SK-N-SH treated with all-trans-retinoic acid at 6 μM for 48 hours (cell line): ENCODE measurements at regions not wholly inside any gene's neighbourhood (a gene's known extent, or its start where the extent isn't known, plus 50 kb on each side); places are given as distances from the start of the nearest gene placed in this dataset.

Experiments used
- ARNTL ChIP-seq: fragments of 450-650 bp; formaldehyde crosslinking; IDR thresholded peaks from 2 replicates; pipeline ENCODE4 v1.5.0; 2020; ENCODE audit warnings: low read depth, mild to moderate bottlenecking, moderate library complexity, borderline replicate concordance
- ISL1 ChIP-seq: fragments of 250-450 bp; sonication (Bioruptor Pico); IDR thresholded peaks from 2 replicates; pipeline ENCODE4 v2.1.2; 2022; ENCODE audit warnings: mild to moderate bottlenecking, moderate library complexity

DNA sequence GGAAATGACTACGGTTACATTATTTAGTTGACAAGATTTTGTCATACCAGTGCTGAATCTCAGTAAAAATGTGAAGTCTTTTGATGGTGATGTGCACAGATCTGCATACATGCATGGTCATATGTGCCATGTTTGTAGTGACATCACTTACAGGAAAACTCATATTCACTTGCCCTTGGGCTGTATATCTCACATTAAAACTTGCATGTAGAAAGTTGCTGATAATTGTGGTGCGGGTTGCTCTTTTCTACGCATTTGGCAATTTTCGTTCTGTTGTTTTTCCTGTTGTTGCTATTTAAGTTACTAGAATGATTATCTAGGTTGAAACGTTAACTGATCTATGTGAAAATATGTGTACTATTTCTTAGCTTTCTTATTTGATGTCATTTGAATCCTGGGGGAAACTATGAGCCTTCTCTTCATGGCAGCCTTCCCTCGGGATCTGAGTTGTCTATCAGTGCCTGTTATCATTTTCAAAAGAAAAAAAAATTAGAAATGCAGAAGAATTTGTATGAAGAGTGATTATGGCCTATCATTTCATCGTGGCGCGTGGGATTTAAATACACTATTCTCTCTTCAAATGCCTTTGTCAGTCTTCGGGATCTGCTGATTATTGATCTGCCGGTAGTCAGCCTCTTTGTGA lies 296.6 kb downstream of the TMX3 start:
- TF ChIP-seq ISL1 (CRISPR knock-in tag) (no peak), ARNTL (CRISPR knock-in tag) (no peak)
